Gastrocnemius medialis (tissue), 4 donors: ENCODE measurements at regions not wholly inside any gene's neighbourhood (a gene's known extent, or its start where the extent isn't known, plus 50 kb on each side); places are given as distances from the start of the nearest gene placed in this dataset.

Source experiments
- POLR2A ChIP-seq, 2 donors: fragments of 450-650 bp; IDR thresholded peaks; one replicate each; pipeline ENCODE4 v1.6.1; 2017; ENCODE audit warnings: antibody characterized with exemption in 2 of 2, mild to moderate bottlenecking in 2 of 2, moderate library complexity in 2 of 2
- TF ChIP-seq, protein P1 (sequence below), 5 experiments: fragments of 450-650 bp in 3 of 5; fragments of 200-600 bp in 2 of 5; sonication (generic) in 2 of 5; IDR thresholded peaks in 4 of 5; conservative IDR thresholded peaks in 1 of 5; 1 replicate in 4 of 5; 2 replicates in 1 of 5; pipeline ENCODE4 v1.5.1; 2016 to 2019; ENCODE audit warnings: antibody characterized with exemption in 5 of 5, mild to moderate bottlenecking in 3 of 5, moderate library complexity in 3 of 5

DNA sequence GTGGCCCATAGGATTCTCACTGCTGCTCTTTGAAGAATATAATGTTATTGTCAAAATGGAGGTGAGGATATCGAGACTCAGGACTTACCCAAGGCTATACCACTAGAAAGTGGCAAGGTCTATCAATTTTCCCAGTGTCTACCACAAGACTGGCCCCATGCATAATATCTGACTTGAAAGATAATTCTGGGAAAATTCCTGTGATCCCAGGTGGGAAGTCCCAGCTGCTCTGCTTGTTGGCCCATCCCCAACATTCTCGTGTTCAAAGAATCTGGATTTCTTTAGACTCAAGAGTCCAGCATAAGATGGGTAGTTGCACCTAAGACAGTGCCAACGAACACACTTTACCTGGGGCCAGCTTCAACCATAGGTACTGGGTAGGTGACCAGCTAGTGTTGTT, 120.7 kb upstream of the DTNBP1 start:
- TF ChIP-seq, protein P1, sequence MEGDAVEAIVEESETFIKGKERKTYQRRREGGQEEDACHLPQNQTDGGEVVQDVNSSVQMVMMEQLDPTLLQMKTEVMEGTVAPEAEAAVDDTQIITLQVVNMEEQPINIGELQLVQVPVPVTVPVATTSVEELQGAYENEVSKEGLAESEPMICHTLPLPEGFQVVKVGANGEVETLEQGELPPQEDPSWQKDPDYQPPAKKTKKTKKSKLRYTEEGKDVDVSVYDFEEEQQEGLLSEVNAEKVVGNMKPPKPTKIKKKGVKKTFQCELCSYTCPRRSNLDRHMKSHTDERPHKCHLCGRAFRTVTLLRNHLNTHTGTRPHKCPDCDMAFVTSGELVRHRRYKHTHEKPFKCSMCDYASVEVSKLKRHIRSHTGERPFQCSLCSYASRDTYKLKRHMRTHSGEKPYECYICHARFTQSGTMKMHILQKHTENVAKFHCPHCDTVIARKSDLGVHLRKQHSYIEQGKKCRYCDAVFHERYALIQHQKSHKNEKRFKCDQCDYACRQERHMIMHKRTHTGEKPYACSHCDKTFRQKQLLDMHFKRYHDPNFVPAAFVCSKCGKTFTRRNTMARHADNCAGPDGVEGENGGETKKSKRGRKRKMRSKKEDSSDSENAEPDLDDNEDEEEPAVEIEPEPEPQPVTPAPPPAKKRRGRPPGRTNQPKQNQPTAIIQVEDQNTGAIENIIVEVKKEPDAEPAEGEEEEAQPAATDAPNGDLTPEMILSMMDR (IDR thresholded peaks at IDR 0.05 in 4 of 5, conservative IDR thresholded peaks at IDR 0.05 in 1 of 5) = no peak
- no peak for TF ChIP-seq POLR2A (IDR thresholded peaks at IDR 0.05)
